H1 (cell line): ENCODE measurements at regions not wholly inside any gene's neighbourhood (a gene's known extent, or its start where the extent isn't known, plus 50 kb on each side); places are given as distances from the start of the nearest gene placed in this dataset.

Experiments used
- CTCF ChIA-PET: fragments of 300-600 bp; sonication (Branson Sonifier 250); formaldehyde crosslinking; loops from one replicate; lab custom pipeline; 2021; ENCODE audit not compliant: partially characterized antibody; lab: Charles Lee
- POLR2A ChIA-PET: fragments of 300-600 bp; sonication (Branson Sonifier 250); formaldehyde crosslinking; loops from one replicate; lab custom pipeline; 2021; ENCODE audit warnings: inconsistent platforms; ENCODE audit not compliant: partially characterized antibody; lab: Charles Lee
- DNase-seq, 2 experiments: peaks; one replicate each; pipeline versions ENCODE4 v3.0.0 to v3.0.0-alpha.2; 2010 to 2022; ENCODE audit warnings: low spot score in 2 of 2, low read depth in 1 of 2, mixed read lengths in 1 of 2
- FAIRE-seq: peaks from 2 replicates; lab custom pipeline; 2011; peaks lifted over from hg19 to GRCh38; lab: Jason Lieb, UNC
- H2AFZ ChIP-seq: 2 replicates; pipeline ENCODE4 v1.8.1; 2012; ENCODE audit warnings: low read length, inconsistent platforms
- H2AK5ac ChIP-seq: 2 replicates; pipeline ENCODE4 v1.6.1; 2013; ENCODE audit warnings: low read depth, low read length
- H2BK120ac ChIP-seq: replicated peaks from 2 replicates; pipeline ENCODE3; 2013; ENCODE audit warnings: low read depth, low read length, inconsistent platforms
- H2BK12ac ChIP-seq: 2 replicates; pipeline ENCODE4 v1.6.1; 2013; ENCODE audit warnings: low read depth, low read length
- H2BK15ac ChIP-seq: 2 replicates; pipeline ENCODE4 v1.6.1; 2013; ENCODE audit warnings: low read length
- H2BK20ac ChIP-seq: 2 replicates; pipeline ENCODE4 v1.6.1; 2013; ENCODE audit warnings: low read length
- H2BK5ac ChIP-seq: 2 replicates; pipeline ENCODE4 v1.6.1; 2013; ENCODE audit warnings: low read depth, low read length
- H3K14ac ChIP-seq: 2 replicates; pipeline ENCODE4 v1.6.1; 2013; ENCODE audit warnings: inconsistent platforms; ENCODE audit not compliant: insufficient read length
- H3K18ac ChIP-seq: 2 replicates; pipeline ENCODE4 v1.6.1; 2013; ENCODE audit warnings: low read length; ENCODE audit errors: extremely low read depth
- H3K23ac ChIP-seq: 2 replicates; pipeline ENCODE4 v1.6.1; 2013; ENCODE audit warnings: inconsistent platforms; ENCODE audit not compliant: insufficient read length
- H3K23me2 ChIP-seq: 2 replicates; pipeline ENCODE4 v1.6.1; 2013; ENCODE audit warnings: low read depth, low read length
- H3K27ac ChIP-seq: 2 replicates; pipeline ENCODE4 v1.6.1; 2011; ENCODE audit warnings: low read depth, low read length, inconsistent platforms
- H3K27me3 ChIP-seq, 4 experiments: replicated peaks in 1 of 4; 1 replicate in 1 of 4; 2 replicates in 3 of 4; pipeline versions ENCODE4 v1.6.1 to v1.8.1; 2011 to 2013; ENCODE audit warnings: low read length in 3 of 4, mild to moderate bottlenecking in 3 of 4, inconsistent platforms in 2 of 4, mixed read lengths in 2 of 4, moderate library complexity in 1 of 4; ENCODE audit not compliant: control insufficient read depth in 3 of 4, insufficient read depth in 3 of 4; ENCODE audit errors: extremely low read depth in 1 of 4
- H3K36me3 ChIP-seq, 4 experiments: 2 replicates each; pipeline versions ENCODE4 v1.6.1 to v1.8.1; 2011 to 2013; ENCODE audit warnings: mild to moderate bottlenecking in 4 of 4, low read length in 3 of 4, moderate library complexity in 2 of 4, control low read depth in 1 of 4, inconsistent platforms in 1 of 4; ENCODE audit not compliant: insufficient read depth in 4 of 4, control insufficient read depth in 2 of 4
- H3K4ac ChIP-seq: replicated peaks from 2 replicates; pipeline ENCODE3; 2013; ENCODE audit warnings: low read length, low read depth, mixed read lengths, inconsistent platforms; ENCODE audit not compliant: insufficient read length
- H3K4me1 ChIP-seq, 4 experiments: replicated peaks in 1 of 4; 1 replicate in 1 of 4; 2 replicates in 3 of 4; pipeline versions ENCODE4 v1.6.1 to v1.8.1; 2011 to 2013; ENCODE audit warnings: low read length in 3 of 4, inconsistent platforms in 2 of 4, mixed read lengths in 1 of 4; ENCODE audit not compliant: insufficient read depth in 4 of 4, control insufficient read depth in 3 of 4
- H3K4me2 ChIP-seq, 2 experiments: 2 replicates each; pipeline versions ENCODE4 v1.6.1 to v1.8.1; 2011 to 2013; ENCODE audit warnings: low read depth in 2 of 2, low read length in 2 of 2, control low read depth in 1 of 2, inconsistent platforms in 1 of 2, mild to moderate bottlenecking in 1 of 2; ENCODE audit not compliant: insufficient read depth in 1 of 2
- H3K4me3 ChIP-seq, 4 experiments: fragments of 200-600, 300-600 bp in 1 of 4; sonication (generic), shearing (Covaris generic), sonication (Bioruptor Twin) in 1 of 4; 2 replicates each; pipeline versions ENCODE4 v1.5.1 to v1.8.1; 2011 to 2016; ENCODE audit warnings: low read length in 4 of 4, low read depth in 3 of 4, control low read depth in 2 of 4, inconsistent platforms in 2 of 4, mild to moderate bottlenecking in 2 of 4, mixed read lengths in 1 of 4, moderate library complexity in 1 of 4; ENCODE audit not compliant: insufficient read depth in 2 of 4; ENCODE audit errors: extremely low read depth in 1 of 4
- H3K56ac ChIP-seq: replicated peaks from 2 replicates; pipeline ENCODE3; 2013; ENCODE audit warnings: low read depth, mild to moderate bottlenecking, mixed read lengths, low read length, inconsistent platforms; ENCODE audit not compliant: insufficient read length
- H3K79me1 ChIP-seq: 2 replicates; pipeline ENCODE4 v1.6.1; 2013; ENCODE audit warnings: low read depth, low read length, control low read depth
- H3K79me2 ChIP-seq, 2 experiments: 2 replicates each; pipeline versions ENCODE4 v1.6.1 to v1.8.1; 2012 to 2013; ENCODE audit warnings: low read length in 2 of 2, mild to moderate bottlenecking in 2 of 2, inconsistent platforms in 1 of 2; ENCODE audit not compliant: insufficient read depth in 2 of 2, control insufficient read depth in 1 of 2
- H3K9ac ChIP-seq, 4 experiments: replicated peaks in 1 of 4; 1 replicate in 1 of 4; 2 replicates in 3 of 4; pipeline versions ENCODE4 v1.6.1 to v1.8.1; 2011 to 2013; ENCODE audit warnings: low read depth in 3 of 4, low read length in 3 of 4, control low read depth in 2 of 4, mild to moderate bottlenecking in 2 of 4, moderate library complexity in 2 of 4, inconsistent platforms in 1 of 4; ENCODE audit errors: extremely low read depth in 1 of 4
- H3K9me3 ChIP-seq, 2 experiments: 2 replicates each; pipeline versions ENCODE4 v1.6.1 to v1.8.1; 2012 to 2013; ENCODE audit warnings: mild to moderate bottlenecking in 2 of 2, moderate library complexity in 2 of 2, control low read depth in 1 of 2, inconsistent platforms in 1 of 2, low read depth in 1 of 2, low read length in 1 of 2, mixed read lengths in 1 of 2; ENCODE audit not compliant: insufficient read depth in 2 of 2
- H4K20me1 ChIP-seq, 2 experiments: replicated peaks in 1 of 2; 2 replicates each; pipeline versions ENCODE3 to v1.8.1; 2011 to 2013; ENCODE audit warnings: inconsistent platforms in 2 of 2, low read length in 2 of 2, mild to moderate bottlenecking in 1 of 2; ENCODE audit not compliant: insufficient read depth in 2 of 2, control insufficient read depth in 1 of 2
- H4K5ac ChIP-seq: 2 replicates; pipeline ENCODE4 v1.6.1; 2013; ENCODE audit warnings: low read length, low read depth, mixed read lengths, inconsistent platforms; ENCODE audit not compliant: insufficient read length
- H4K8ac ChIP-seq: 2 replicates; pipeline ENCODE4 v1.8.0; 2013; ENCODE audit warnings: mild to moderate bottlenecking, moderate library complexity, low read length, inconsistent platforms; ENCODE audit not compliant: insufficient read depth; ENCODE audit errors: extremely low read depth
- H4K91ac ChIP-seq: replicated peaks from 2 replicates; pipeline ENCODE3; 2013; ENCODE audit warnings: low read length, mixed read lengths, inconsistent platforms; ENCODE audit not compliant: insufficient read length
- WGBS, 2 experiments: shearing (Covaris generic) in 1 of 2; methylation state at CpG; one replicate each; pipeline versions ENCODE4 v1.1.6 to v1.1.7; 2013 to 2015; ENCODE audit warnings: low lambda C conversion rate in 2 of 2, mixed read lengths in 2 of 2, inconsistent platforms in 1 of 2, low coverage in 1 of 2, missing lambda C conversion rate in 1 of 2; ENCODE audit not compliant: insufficient replicate concordance in 2 of 2, insufficient coverage in 1 of 2, insufficient read length in 1 of 2; ENCODE audit errors: extremely low coverage in 1 of 2, missing lambda C conversion rate in 1 of 2; 5-methylcytosine and 5-hydroxymethylcytosine counted together
- TF ChIP-seq, protein P1 (sequence below): fragments of 300-600 bp; sonication (generic); IDR thresholded peaks from 2 replicates; pipeline ENCODE4 v1.7.1; 2012; ENCODE audit warnings: low read length, moderate library complexity, mild to moderate bottlenecking, inconsistent platforms; ENCODE audit not compliant: insufficient replicate concordance

DNA sequence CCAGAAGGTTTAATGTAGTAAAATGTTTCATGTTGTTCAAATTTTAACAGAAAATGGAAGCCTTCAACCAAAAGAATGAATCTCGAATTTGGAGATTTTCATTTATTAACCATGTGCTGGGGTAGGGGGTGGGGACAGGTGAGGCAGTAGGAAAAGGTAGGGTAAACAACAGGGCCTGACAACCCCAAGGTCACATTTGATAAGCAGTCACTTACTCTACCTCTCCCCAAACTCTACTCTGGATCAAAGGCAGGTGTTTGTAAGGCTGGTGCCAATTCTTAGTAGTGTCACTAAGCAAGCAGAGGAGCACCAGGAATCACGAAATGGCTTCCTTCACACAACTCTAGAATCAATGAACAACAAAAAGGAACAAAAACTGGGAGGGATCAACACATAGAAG is 138.0 kb downstream of the ZFAND4 start:
- no peak overlapping the region for H2BK20ac ChIP-seq
- H3K9me3 ChIP-seq, result no peaks in the 10 kb centered on the region
- no peaks in the 10 kb centered on the region for H3K4me1 ChIP-seq
- CTCF ChIA-PET, result no interaction called here
- no peak overlapping the region for H2AFZ ChIP-seq
- H3K23me2 ChIP-seq, result no peaks in the 10 kb centered on the region
- H3K4me2 ChIP-seq, result no peak overlapping the region
- H3K79me1 ChIP-seq, result no peaks in the 10 kb centered on the region; the same call in 1 of the 2 replicates
- no peak overlapping the region for H2BK12ac ChIP-seq
- peaks cover 0 to 6% of the 10 kb centered on the region in 2 experiments; a peak in 2 of 4 replicates for H3K79me2 ChIP-seq
- no peaks in the 10 kb centered on the region for H3K27me3 ChIP-seq
- H3K9ac ChIP-seq, result no peak overlapping the region
- no peak overlapping the region for H3K23ac ChIP-seq
- POLR2A ChIA-PET, result no interaction called here
- H2BK120ac ChIP-seq, result no peak overlapping the region
- H2BK5ac ChIP-seq, result no peak overlapping the region
- H4K91ac ChIP-seq, result no peak overlapping the region
- no peak overlapping the region for H2BK15ac ChIP-seq
- FAIRE-seq (no peak), DNase-seq (no peak)
- H3K36me3 ChIP-seq, result no peaks in the 10 kb centered on the region
- H4K8ac ChIP-seq, result no peak overlapping the region
- H3K4me3 ChIP-seq, result no peak overlapping the region
- H3K4ac ChIP-seq, result no peak overlapping the region
- H2AK5ac ChIP-seq, result no peak overlapping the region
- 77% methylated on average over 2 of the region's 2 CpGs; no CpG with 5 or more reads in 1 of the 2 experiments for WGBS, 2 experiments
- no peak overlapping the region for H3K27ac ChIP-seq
- H4K20me1 ChIP-seq, result no peaks in the 10 kb centered on the region
- H4K5ac ChIP-seq, result no peak overlapping the region
- no peak overlapping the region for H3K56ac ChIP-seq
- no peak overlapping the region for H3K18ac ChIP-seq
- H3K14ac ChIP-seq, result no peak overlapping the region
- TF ChIP-seq, protein P1, sequence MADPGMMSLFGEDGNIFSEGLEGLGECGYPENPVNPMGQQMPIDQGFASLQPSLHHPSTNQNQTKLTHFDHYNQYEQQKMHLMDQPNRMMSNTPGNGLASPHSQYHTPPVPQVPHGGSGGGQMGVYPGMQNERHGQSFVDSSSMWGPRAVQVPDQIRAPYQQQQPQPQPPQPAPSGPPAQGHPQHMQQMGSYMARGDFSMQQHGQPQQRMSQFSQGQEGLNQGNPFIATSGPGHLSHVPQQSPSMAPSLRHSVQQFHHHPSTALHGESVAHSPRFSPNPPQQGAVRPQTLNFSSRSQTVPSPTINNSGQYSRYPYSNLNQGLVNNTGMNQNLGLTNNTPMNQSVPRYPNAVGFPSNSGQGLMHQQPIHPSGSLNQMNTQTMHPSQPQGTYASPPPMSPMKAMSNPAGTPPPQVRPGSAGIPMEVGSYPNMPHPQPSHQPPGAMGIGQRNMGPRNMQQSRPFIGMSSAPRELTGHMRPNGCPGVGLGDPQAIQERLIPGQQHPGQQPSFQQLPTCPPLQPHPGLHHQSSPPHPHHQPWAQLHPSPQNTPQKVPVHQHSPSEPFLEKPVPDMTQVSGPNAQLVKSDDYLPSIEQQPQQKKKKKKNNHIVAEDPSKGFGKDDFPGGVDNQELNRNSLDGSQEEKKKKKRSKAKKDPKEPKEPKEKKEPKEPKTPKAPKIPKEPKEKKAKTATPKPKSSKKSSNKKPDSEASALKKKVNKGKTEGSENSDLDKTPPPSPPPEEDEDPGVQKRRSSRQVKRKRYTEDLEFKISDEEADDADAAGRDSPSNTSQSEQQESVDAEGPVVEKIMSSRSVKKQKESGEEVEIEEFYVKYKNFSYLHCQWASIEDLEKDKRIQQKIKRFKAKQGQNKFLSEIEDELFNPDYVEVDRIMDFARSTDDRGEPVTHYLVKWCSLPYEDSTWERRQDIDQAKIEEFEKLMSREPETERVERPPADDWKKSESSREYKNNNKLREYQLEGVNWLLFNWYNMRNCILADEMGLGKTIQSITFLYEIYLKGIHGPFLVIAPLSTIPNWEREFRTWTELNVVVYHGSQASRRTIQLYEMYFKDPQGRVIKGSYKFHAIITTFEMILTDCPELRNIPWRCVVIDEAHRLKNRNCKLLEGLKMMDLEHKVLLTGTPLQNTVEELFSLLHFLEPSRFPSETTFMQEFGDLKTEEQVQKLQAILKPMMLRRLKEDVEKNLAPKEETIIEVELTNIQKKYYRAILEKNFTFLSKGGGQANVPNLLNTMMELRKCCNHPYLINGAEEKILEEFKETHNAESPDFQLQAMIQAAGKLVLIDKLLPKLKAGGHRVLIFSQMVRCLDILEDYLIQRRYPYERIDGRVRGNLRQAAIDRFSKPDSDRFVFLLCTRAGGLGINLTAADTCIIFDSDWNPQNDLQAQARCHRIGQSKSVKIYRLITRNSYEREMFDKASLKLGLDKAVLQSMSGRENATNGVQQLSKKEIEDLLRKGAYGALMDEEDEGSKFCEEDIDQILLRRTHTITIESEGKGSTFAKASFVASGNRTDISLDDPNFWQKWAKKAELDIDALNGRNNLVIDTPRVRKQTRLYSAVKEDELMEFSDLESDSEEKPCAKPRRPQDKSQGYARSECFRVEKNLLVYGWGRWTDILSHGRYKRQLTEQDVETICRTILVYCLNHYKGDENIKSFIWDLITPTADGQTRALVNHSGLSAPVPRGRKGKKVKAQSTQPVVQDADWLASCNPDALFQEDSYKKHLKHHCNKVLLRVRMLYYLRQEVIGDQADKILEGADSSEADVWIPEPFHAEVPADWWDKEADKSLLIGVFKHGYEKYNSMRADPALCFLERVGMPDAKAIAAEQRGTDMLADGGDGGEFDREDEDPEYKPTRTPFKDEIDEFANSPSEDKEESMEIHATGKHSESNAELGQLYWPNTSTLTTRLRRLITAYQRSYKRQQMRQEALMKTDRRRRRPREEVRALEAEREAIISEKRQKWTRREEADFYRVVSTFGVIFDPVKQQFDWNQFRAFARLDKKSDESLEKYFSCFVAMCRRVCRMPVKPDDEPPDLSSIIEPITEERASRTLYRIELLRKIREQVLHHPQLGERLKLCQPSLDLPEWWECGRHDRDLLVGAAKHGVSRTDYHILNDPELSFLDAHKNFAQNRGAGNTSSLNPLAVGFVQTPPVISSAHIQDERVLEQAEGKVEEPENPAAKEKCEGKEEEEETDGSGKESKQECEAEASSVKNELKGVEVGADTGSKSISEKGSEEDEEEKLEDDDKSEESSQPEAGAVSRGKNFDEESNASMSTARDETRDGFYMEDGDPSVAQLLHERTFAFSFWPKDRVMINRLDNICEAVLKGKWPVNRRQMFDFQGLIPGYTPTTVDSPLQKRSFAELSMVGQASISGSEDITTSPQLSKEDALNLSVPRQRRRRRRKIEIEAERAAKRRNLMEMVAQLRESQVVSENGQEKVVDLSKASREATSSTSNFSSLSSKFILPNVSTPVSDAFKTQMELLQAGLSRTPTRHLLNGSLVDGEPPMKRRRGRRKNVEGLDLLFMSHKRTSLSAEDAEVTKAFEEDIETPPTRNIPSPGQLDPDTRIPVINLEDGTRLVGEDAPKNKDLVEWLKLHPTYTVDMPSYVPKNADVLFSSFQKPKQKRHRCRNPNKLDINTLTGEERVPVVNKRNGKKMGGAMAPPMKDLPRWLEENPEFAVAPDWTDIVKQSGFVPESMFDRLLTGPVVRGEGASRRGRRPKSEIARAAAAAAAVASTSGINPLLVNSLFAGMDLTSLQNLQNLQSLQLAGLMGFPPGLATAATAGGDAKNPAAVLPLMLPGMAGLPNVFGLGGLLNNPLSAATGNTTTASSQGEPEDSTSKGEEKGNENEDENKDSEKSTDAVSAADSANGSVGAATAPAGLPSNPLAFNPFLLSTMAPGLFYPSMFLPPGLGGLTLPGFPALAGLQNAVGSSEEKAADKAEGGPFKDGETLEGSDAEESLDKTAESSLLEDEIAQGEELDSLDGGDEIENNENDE, result no peak
